NCI-H1092 (cell line): ENCODE measurements at regions not wholly inside any gene's neighbourhood (a gene's known extent, or its start where the extent isn't known, plus 50 kb on each side); places are given as distances from the start of the nearest gene placed in this dataset.

Source experiments
- DNase-seq: peaks from one replicate; lab custom pipeline; 2025; lab: John Stamatoyannopoulos, UW

GRCh38 chr1:82578086-82578726, 777.5 kb downstream of the ADGRL2 start:
- no peak for DNase-seq

- no peak for DNase-seq
Observed at GRCh38 chr1:82567348-82567747, 766.6 kb downstream of the ADGRL2 start.

GRCh38 chr1:82565546-82565945, 764.8 kb downstream of the ADGRL2 start:
- DNase-seq, result no peak

- DNase-seq, result no peak
Observed at GRCh38 chr1:82565146-82565545, 764.4 kb downstream of the ADGRL2 start.

GRCh38 chr1:82564333-82564732, 763.6 kb downstream of the ADGRL2 start:
- no peak for DNase-seq

- no peak for DNase-seq
Observed at GRCh38 chr1:82562448-82562847, 761.7 kb downstream of the ADGRL2 start.

GRCh38 chr1:82560566-82560965, 759.8 kb downstream of the ADGRL2 start:
- no peak for DNase-seq

- DNase-seq, result no peak
Observed at GRCh38 chr1:82555501-82555900, 754.8 kb downstream of the ADGRL2 start.

GRCh38 chr1:82549841-82550240, 749.1 kb downstream of the ADGRL2 start:
- DNase-seq, result no peak

GRCh38 chr1:82542766-82543165, 742.0 kb downstream of the ADGRL2 start:
- DNase-seq, result no peak

GRCh38 chr1:82542141-82542540, 741.4 kb downstream of the ADGRL2 start:
- DNase-seq, result no peak

- no peak for DNase-seq
Observed at GRCh38 chr1:82540006-82540405, 739.3 kb downstream of the ADGRL2 start.

GRCh38 chr1:82538876-82539275, 738.1 kb downstream of the ADGRL2 start:
- DNase-seq, result no peak

- no peak for DNase-seq
Observed at GRCh38 chr1:82534996-82535395, 734.3 kb downstream of the ADGRL2 start.

GRCh38 chr1:82525378-82525777, 724.6 kb downstream of the ADGRL2 start:
- no peak for DNase-seq

- no peak for DNase-seq
Observed at GRCh38 chr1:82520611-82521010, 719.9 kb downstream of the ADGRL2 start.

GRCh38 chr1:82517586-82517985, 716.9 kb downstream of the ADGRL2 start:
- DNase-seq, result no peak

GRCh38 chr1:82515650-82516049, 714.9 kb downstream of the ADGRL2 start:
- DNase-seq, result no peak

GRCh38 chr1:82511441-82511840, 710.7 kb downstream of the ADGRL2 start:
- no peak for DNase-seq

- no peak for DNase-seq
Observed at GRCh38 chr1:82510431-82510830, 709.7 kb downstream of the ADGRL2 start.

- DNase-seq, result no peak
Observed at GRCh38 chr1:82507011-82507410, 706.3 kb downstream of the ADGRL2 start.

GRCh38 chr1:82503822-82504221, 703.1 kb downstream of the ADGRL2 start:
- DNase-seq, result no peak

GRCh38 chr1:82499022-82499421, 698.3 kb downstream of the ADGRL2 start:
- DNase-seq, result no peak

GRCh38 chr1:82494117-82494516, 693.4 kb downstream of the ADGRL2 start:
- no peak for DNase-seq

GRCh38 chr1:82492159-82492558, 691.4 kb downstream of the ADGRL2 start:
- DNase-seq, result no peak
